T-helper 2 cell treated with Interferon-gamma antibody and Interleukin-4, amounts not matched to agents 5 μg/mL and 100 μg/mL, for 36 hours (primary cell): ENCODE measurements at regions not wholly inside any gene's neighbourhood (a gene's known extent, or its start where the extent isn't known, plus 50 kb on each side); places are given as distances from the start of the nearest gene placed in this dataset.
"Not testable (repeated sequence)": the region's sequence is repeated elsewhere in the genome, so short reads cannot be mapped to it uniquely, and the experiment has no call there.

Source experiments
- DNase-seq: peaks from one replicate; pipeline ENCODE4 v3.0.0; 2021; ENCODE audit warnings: low spot score
- H3K27ac Mint-ChIP-seq: one replicate; pipeline ENCODE4 v1.8.0; 2021; ENCODE audit warnings: mild to moderate bottlenecking, mixed read lengths
- H3K27me3 Mint-ChIP-seq: one replicate; pipeline ENCODE4 v1.8.0; 2021; ENCODE audit warnings: low read depth, mixed read lengths
- H3K36me3 Mint-ChIP-seq: one replicate; pipeline ENCODE4 v1.8.0; 2021; ENCODE audit warnings: low read depth, mixed read lengths
- H3K4me1 Mint-ChIP-seq: one replicate; pipeline ENCODE4 v1.8.0; 2021; ENCODE audit warnings: low read depth, mixed read lengths
- H3K4me3 Mint-ChIP-seq: one replicate; pipeline ENCODE4 v1.8.0; 2022; ENCODE audit warnings: mild to moderate bottlenecking, moderate library complexity, mixed read lengths
- H3K9me3 Mint-ChIP-seq: one replicate; pipeline ENCODE4 v1.8.0; 2021; ENCODE audit warnings: mixed read lengths

DNA sequence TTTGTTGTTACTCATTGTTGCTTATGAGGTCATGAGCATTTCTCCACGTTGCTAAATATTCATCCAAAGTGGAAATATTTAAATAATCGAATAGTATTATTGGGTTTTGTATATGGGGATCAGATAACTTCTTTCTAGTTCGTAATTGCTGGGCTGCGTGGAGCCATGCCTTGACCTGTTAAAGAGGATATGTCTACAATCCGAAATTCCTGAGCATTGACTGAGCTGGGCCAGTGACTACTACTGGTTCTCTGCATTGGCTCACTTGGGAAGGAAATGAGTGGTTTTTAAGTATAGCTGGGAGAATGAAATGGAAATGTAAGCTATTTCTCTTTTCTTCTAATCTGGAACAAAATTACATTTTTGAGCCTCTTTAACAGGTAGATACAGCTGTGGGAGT is 163.2 kb downstream of the RPL10L start:
- peaks cover 27% of the 10 kb centered on the region for H3K9me3 Mint-ChIP-seq

DNA sequence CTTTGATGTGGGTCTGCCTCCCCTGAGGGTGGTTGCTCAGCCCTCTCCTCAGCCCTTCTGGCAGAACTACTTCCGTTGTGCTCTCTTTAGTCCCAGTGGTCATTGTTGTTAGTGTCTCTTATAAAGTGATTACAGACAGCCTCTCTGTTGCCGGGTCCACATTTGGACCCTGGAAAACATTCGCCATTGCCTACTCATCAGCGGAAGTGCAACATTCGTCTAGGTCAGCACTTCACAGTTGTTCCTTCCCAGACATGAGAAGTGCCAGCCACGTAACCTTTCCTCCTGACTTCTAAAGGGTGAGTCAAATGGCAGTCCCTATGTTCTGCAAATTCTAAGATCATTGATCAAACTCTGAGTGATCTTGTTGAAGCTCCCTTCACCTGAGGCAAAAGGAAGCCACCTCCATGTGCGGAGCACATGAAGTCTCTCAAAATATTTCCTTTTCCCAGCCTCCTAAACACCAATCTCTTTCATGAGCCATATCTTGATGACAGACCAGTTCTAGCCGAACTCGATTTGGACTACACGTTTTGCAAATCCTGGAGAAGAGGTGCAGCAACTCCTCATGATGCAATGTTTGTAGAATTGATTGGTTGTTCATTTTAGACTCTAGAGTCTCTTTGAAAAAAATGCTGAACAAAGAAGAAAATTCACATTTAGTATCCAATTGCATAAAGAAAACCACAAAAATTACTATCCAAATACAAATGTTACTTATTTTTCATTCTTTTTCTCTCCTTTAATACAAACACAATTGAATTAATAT is 163.8 kb downstream of the RPL10L start:
- Mint-ChIP-seq H3K27me3 (no peaks in the 10 kb centered on the region), H3K36me3 (no peaks in the 10 kb centered on the region), H3K9me3 (peaks cover 28% of the 10 kb centered on the region), H3K4me1 (no peaks in the 10 kb centered on the region), H3K27ac (no peak overlapping the region), H3K4me3 (no peak overlapping the region)
- no peak for DNase-seq

More for the DNA sequence above, 163.2 kb downstream of the RPL10L start:
- Mint-ChIP-seq H3K36me3 (no peaks in the 10 kb centered on the region), H3K27ac (no peak overlapping the region), H3K4me3 (no peak overlapping the region), H3K27me3 (no peaks in the 10 kb centered on the region), H3K4me1 (no peaks in the 10 kb centered on the region)
- no peak for DNase-seq

DNA sequence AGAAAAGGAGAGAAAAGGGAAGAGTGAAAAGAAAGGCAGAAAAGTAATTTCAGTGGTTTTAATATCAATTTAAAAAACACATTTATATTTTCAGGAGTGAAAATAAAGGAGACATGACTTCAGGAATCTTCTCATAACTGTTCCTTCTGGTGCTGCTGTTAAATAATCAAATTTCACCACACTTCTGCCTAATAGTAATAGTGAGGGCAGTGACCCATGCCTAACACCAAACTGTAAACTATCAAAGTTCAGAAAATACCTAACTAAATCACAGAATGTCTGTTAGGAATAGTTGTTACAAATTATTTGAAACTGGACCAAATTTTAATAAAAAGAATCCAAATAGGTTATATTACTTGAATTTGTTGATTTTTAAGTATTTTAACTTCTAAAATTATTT is 169.4 kb downstream of the RPL10L start:
- Mint-ChIP-seq H3K36me3 (no peaks in the 10 kb centered on the region), H3K4me1 (no peaks in the 10 kb centered on the region), H3K27ac (no peak overlapping the region), H3K27me3 (no peaks in the 10 kb centered on the region), H3K4me3 (no peak overlapping the region), H3K9me3 (peaks cover 19% of the 10 kb centered on the region)
- no peak for DNase-seq

DNA sequence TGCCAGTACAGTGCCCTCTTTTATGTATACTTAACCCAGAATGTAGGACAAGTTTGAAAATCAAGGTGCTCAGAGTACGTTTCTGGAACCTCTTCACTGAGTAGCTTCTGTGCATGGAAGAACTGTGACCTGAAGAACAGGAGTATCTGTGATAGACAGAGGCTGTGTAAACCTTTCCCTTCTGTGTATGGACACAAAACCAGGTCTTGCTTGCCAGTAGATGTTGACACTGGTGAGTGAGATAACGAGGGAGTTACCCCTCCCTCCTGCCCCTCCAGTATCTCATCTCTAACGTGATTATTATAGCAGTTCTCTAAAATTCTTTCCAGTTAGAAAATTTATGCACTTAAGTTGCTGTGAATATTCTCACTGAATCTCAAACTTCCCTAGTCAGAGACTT is 170.8 kb downstream of the RPL10L start:
- Mint-ChIP-seq H3K4me1 (no peaks in the 10 kb centered on the region), H3K27ac (no peak overlapping the region), H3K9me3 (peaks cover 17% of the 10 kb centered on the region), H3K27me3 (no peaks in the 10 kb centered on the region), H3K4me3 (no peak overlapping the region), H3K36me3 (no peaks in the 10 kb centered on the region)
- DNase-seq = no peak

DNA sequence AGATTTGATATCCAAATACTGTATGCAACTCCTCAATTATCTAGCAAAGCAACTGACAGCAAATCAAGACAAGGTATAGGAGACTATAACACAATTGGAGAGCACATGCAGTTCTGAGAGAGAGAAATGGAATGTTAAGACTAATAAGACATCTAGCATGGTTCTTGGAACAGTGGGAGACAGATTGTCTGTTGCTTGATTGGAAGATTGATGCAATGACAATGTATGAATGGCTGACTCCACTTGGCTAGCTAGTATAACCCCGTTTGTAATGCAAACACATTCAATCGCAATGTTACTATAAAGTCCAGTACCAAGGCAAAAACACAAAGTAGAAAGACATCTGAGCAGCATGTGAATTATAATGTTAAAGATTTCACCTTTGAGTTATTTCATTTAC is 179.3 kb downstream of the RPL10L start:
- DNase-seq = no peak
- H3K36me3 Mint-ChIP-seq = no peaks in the 10 kb centered on the region
- no peak overlapping the region for H3K4me3 Mint-ChIP-seq
- H3K9me3 Mint-ChIP-seq = peaks cover 27% of the 10 kb centered on the region
- no peaks in the 10 kb centered on the region for H3K4me1 Mint-ChIP-seq
- no peak overlapping the region for H3K27ac Mint-ChIP-seq
- H3K27me3 Mint-ChIP-seq = no peaks in the 10 kb centered on the region

DNA sequence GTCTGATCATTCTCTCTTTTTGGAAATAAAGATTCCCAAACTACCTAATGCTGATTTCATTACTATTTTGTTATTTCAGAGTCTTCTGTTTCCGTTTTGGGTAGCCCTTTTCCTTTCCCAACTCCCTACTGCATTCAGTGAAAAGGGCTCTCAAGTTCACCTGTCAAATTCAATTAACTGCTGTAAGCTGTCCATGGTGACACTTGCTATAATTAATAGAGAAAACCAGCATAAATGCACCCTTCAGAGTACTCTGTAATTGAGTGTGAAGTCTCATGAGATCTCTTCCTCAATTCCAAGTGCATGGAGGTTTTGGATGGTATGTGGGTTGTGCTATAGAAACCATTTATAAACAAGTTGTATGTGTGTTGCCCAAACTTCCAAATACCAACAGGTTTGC is 187.2 kb downstream of the RPL10L start:
- Mint-ChIP-seq H3K27me3 (no peaks in the 10 kb centered on the region), H3K4me1 (no peaks in the 10 kb centered on the region), H3K9me3 (peaks cover 53% of the 10 kb centered on the region), H3K27ac (no peak overlapping the region), H3K36me3 (no peaks in the 10 kb centered on the region), H3K4me3 (no peak overlapping the region)
- no peak for DNase-seq

DNA sequence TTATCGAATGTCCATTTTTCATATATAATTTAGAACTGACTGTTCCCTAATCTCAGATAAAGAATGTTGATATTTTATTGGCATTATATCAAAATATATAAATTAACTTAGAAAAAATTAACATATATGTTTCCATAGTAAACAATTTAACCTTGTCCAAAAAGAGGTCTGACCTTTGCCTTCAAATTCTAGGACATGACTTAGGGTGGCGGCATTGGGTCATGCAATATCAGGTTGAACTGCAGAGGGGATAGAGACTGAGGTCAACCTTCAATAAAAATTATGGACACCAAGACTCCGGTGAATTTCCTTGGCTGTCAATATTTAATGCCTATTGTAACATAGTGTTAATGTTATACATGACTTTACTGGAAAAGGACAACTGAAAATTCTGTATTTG is 199.8 kb downstream of the RPL10L start:
- H3K27ac Mint-ChIP-seq = no peak overlapping the region
- H3K4me1 Mint-ChIP-seq = no peaks in the 10 kb centered on the region
- DNase-seq = no peak
- H3K4me3 Mint-ChIP-seq = no peak overlapping the region
- peaks cover 11% of the 10 kb centered on the region for H3K9me3 Mint-ChIP-seq
- no peaks in the 10 kb centered on the region for H3K27me3 Mint-ChIP-seq
- H3K36me3 Mint-ChIP-seq = no peaks in the 10 kb centered on the region

DNA sequence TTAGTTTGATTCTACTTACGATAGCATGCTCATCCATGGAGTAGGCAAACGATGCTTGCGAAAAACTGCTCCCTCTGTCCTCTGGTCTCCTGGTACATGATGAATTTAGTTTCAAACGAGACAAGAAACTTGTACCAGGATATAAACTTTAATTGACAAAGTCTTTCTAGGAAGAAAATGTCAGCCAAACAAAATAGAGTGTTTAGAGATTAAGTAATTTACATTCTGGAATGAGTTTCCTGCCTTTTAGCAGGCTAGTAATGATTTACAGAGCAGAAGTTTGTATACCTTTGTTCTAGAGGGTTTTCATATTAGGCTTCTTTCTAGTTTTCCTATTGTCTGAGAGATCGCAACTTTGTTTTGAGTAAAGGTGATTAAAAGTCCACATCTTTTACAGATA is 206.9 kb downstream of the RPL10L start:
- peaks cover 40% of the 10 kb centered on the region for H3K9me3 Mint-ChIP-seq
- no peak for DNase-seq
- no peak overlapping the region for H3K4me3 Mint-ChIP-seq
- H3K27me3 Mint-ChIP-seq = no peaks in the 10 kb centered on the region
- H3K4me1 Mint-ChIP-seq = no peaks in the 10 kb centered on the region
- H3K27ac Mint-ChIP-seq = no peak overlapping the region
- H3K36me3 Mint-ChIP-seq = no peaks in the 10 kb centered on the region

DNA sequence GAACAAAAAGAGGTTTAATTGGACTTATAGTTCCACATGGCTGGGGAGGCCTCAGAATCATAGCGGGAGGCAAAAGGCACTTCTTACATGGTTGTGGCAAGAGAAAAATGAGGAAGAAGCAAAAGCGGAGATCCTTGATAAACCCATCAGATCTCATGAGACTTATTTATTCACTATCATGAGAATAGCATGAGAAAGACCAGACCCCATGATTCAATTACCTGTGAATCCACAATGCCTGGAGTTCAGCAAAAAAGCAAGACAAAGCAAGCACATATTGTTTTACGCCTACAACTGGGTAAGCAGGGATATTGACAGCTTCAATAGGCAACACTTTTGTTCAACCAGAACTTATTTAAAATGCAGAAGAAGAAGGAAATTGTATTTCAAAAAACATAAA is 218.2 kb downstream of the RPL10L start:
- no peaks in the 10 kb centered on the region for H3K27me3 Mint-ChIP-seq
- no peak for DNase-seq
- H3K4me1 Mint-ChIP-seq = no peaks in the 10 kb centered on the region
- no peaks in the 10 kb centered on the region for H3K36me3 Mint-ChIP-seq
- H3K9me3 Mint-ChIP-seq = peaks cover 51% of the 10 kb centered on the region
- H3K27ac Mint-ChIP-seq = no peak overlapping the region
- H3K4me3 Mint-ChIP-seq = no peak overlapping the region

DNA sequence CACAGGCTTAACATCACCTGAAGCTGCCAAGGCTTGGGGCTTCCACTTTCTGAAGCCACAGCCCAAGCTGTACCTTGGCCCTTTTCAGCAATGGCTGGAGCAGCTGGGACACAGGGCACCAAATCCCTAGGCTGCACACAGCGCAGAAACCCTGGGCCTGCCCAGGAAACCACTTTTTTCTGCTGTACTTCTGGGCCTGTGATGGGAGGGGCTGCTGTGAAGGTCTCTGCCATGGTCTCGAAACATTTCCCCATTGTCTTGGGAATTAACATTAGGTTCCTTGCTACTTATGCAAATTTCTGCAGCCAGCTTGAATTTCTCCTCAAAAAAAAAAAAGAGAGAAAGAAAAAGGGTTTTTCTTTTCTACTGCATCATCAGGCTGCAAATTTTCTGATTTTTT is 219.1 kb downstream of the RPL10L start:
- H3K36me3 Mint-ChIP-seq = no peaks in the 10 kb centered on the region
- no peak for DNase-seq
- H3K4me3 Mint-ChIP-seq = no peak overlapping the region
- H3K9me3 Mint-ChIP-seq = peaks cover 46% of the 10 kb centered on the region
- no peak overlapping the region for H3K27ac Mint-ChIP-seq
- no peaks in the 10 kb centered on the region for H3K27me3 Mint-ChIP-seq
- H3K4me1 Mint-ChIP-seq = no peaks in the 10 kb centered on the region

DNA sequence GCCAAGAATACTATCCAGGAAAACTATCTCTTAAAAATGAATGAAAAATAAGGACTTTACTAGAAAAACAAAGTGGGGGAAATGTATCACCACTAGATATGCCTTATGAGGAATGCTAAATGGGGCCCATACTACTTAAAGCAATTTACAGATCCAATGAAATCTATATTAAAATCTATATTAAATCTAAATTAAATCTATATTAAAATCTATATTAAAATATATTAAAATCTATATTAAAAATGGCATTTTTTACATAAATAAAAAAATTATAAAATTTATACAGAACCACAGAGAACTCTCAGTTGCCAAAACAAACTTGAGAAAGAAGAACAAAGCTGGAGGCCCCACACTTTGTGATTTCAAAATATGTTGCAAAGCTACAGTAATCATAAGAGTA is 234.5 kb downstream of the RPL10L start:
- Mint-ChIP-seq H3K4me3 (no peak overlapping the region), H3K27ac (no peak overlapping the region), H3K27me3 (no peaks in the 10 kb centered on the region), H3K4me1 (no peaks in the 10 kb centered on the region), H3K36me3 (no peaks in the 10 kb centered on the region), H3K9me3 (peaks cover 54% of the 10 kb centered on the region)
- DNase-seq = no peak

DNA sequence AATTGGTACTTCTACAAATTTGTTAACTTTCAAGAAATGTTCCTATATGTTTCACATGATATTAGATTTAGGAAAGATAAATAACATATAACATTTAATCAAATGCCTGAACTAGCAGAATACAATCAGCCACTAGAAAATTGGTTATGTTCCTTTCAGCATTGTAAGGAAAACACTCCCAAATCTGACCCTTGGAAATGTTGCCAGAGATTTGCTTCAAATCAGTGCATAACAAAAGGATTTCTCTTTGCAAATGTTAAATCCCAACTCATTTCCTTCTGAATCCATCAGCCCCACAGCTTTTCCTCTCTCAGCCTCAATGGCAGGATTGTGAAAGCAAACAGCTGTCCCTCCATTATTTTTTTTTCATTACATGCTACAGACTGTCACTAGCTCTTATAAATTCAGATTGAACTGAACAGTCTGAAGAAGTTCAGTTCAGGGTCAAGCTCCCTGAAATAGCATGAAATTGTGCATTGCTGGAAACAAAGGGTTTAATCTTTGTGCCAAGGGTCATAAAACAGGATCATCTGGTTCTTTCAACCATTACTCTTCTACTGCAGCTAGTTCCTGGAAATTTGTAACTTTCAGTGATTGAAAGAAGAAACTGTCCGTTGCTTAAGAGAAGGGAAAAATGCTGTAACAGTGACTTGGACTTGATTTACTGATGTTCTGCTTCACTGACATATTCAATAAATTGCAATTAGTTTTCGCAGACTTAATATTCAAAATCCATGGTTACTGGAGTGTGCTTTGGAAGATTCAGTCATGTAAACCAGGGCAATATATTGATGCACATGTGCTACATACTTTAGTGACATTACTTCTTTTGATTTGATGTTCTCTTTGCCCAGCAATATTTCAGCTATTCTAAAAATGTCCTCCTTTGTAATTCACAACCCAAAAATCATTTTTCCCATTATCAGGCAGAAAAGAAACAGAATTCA is 246.4 kb downstream of the RPL10L start:
- H3K27ac Mint-ChIP-seq = no peak overlapping the region
- no peak for DNase-seq
- H3K9me3 Mint-ChIP-seq = peaks cover 4% of the 10 kb centered on the region
- no peaks in the 10 kb centered on the region for H3K4me1 Mint-ChIP-seq
- no peaks in the 10 kb centered on the region for H3K27me3 Mint-ChIP-seq
- H3K36me3 Mint-ChIP-seq = no peaks in the 10 kb centered on the region
- H3K4me3 Mint-ChIP-seq = no peak overlapping the region

DNA sequence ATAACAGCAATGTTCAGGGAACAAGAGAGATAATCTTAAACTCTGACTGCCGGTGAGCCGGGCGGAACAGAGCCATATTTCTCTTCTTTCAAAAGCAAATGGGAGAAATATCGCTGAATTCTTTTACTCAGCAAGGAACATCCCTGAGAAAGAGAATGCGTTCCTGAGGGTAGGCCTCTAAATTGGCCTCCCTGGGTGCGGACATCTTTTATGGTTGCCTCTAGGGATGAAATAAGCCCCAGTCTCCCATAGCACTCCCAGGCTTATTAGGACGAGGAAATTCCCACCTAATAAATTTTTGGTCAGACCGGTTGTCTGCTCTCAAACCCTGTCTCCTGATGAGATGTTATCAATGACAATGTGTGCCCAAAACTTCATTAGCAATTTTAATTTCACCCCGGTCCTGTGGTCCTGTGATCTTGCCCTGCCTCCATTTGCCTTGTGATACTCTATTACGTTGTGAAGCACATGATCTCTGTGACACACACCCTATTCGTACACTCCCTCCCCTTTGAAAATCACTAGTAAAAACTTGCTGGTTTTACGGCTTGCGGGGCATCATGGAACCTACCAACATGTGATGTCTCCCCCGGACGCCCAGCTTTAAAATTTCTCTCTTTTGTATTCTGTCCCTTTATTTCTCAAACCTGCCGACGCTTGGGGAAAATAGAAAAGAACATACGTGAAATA is 249.4 kb downstream of the RPL10L start:
- not testable (repeated sequence) for H3K4me1 Mint-ChIP-seq, H3K27ac Mint-ChIP-seq, H3K4me3 Mint-ChIP-seq

DNA sequence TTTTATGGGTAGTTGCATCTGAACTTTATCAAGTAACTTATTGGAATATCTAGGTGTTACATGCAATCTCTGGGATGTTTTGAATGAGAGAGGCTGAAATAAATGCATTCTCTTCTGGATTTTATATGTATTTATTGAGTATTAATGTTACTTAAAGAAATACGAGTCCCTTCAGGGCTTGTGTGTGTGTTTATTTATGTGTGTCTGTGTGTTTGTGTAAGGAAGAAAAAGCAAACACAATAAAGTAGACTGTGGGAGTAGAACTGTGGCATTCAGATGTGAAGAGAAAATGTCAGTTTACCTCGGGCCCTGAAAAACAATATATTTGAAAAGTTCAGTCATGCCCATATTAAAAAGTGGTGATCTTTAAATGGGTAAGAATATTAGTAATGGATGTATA is 250.5 kb downstream of the RPL10L start:
- Mint-ChIP-seq H3K9me3 (peaks cover 16% of the 10 kb centered on the region), H3K27ac (no peak overlapping the region), H3K36me3 (no peaks in the 10 kb centered on the region), H3K27me3 (no peaks in the 10 kb centered on the region), H3K4me1 (no peaks in the 10 kb centered on the region), H3K4me3 (no peak overlapping the region)
- no peak for DNase-seq

More for the DNA sequence above, 249.4 kb downstream of the RPL10L start:
- H3K9me3 Mint-ChIP-seq = peaks cover 14% of the 10 kb centered on the region
- H3K27me3 Mint-ChIP-seq, H3K36me3 Mint-ChIP-seq, DNase-seq: not testable (repeated sequence)
